Stimulated activated memory B cell treated with anti-CD40 and anti-IgM and Interleukin-4, amounts not matched to agents 10 μg/mL and 1 μg/mL and 100 μg/mL, for 72 hours (primary cell): ENCODE measurements at regions not wholly inside any gene's neighbourhood (a gene's known extent, or its start where the extent isn't known, plus 50 kb on each side); places are given as distances from the start of the nearest gene placed in this dataset.

Source experiments
- ATAC-seq: fragments of 150-1000 bp; cut with Tn5 transposase; 2 replicates; pipeline ENCODE4 v1.10.0; 2021
- H3K27ac Mint-ChIP-seq: one replicate; pipeline ENCODE4 v1.8.0; 2022; ENCODE audit warnings: mild to moderate bottlenecking, mixed read lengths
- H3K27me3 Mint-ChIP-seq: one replicate; pipeline ENCODE4 v1.8.0; 2022; ENCODE audit warnings: mixed read lengths
- H3K36me3 Mint-ChIP-seq: one replicate; pipeline ENCODE4 v1.8.0; 2022; ENCODE audit warnings: mixed read lengths
- H3K4me1 Mint-ChIP-seq: one replicate; pipeline ENCODE4 v1.8.0; 2022; ENCODE audit warnings: mixed read lengths
- H3K4me3 Mint-ChIP-seq: one replicate; pipeline ENCODE4 v1.8.0; 2022; ENCODE audit warnings: mild to moderate bottlenecking, moderate library complexity, mixed read lengths
- H3K9me3 Mint-ChIP-seq: one replicate; pipeline ENCODE4 v1.8.0; 2022; ENCODE audit warnings: mixed read lengths

GRCh38 chr10:3914733-3915132 lies 129.7 kb upstream of the KLF6 start:
- Mint-ChIP-seq H3K4me1 (peaks cover 7% of the 10 kb centered on the region), H3K27ac (peak overlapping the region; percentile 8), H3K36me3 (no peaks in the 10 kb centered on the region), H3K27me3 (no peaks in the 10 kb centered on the region), H3K4me3 (no peak overlapping the region), H3K9me3 (no peaks in the 10 kb centered on the region)
- no peak for ATAC-seq

- Mint-ChIP-seq H3K4me3 (no peak overlapping the region), H3K9me3 (no peaks in the 10 kb centered on the region), H3K27me3 (no peaks in the 10 kb centered on the region), H3K4me1 (peaks cover 7% of the 10 kb centered on the region), H3K36me3 (no peaks in the 10 kb centered on the region), H3K27ac (peak overlapping the region; percentile 14)
- ATAC-seq, result no peak
Observed at GRCh38 chr10:3911713-3912442, 126.9 kb upstream of the KLF6 start.

GRCh38 chr10:3911241-3911640 lies 126.2 kb upstream of the KLF6 start:
- H3K36me3 Mint-ChIP-seq, result no peaks in the 10 kb centered on the region
- H3K27ac Mint-ChIP-seq, result peak overlapping the region; percentile 14
- no peaks in the 10 kb centered on the region for H3K9me3 Mint-ChIP-seq
- peaks cover 7% of the 10 kb centered on the region for H3K4me1 Mint-ChIP-seq
- H3K4me3 Mint-ChIP-seq, result no peak overlapping the region
- ATAC-seq, result no peak
- H3K27me3 Mint-ChIP-seq, result no peaks in the 10 kb centered on the region

DNA sequence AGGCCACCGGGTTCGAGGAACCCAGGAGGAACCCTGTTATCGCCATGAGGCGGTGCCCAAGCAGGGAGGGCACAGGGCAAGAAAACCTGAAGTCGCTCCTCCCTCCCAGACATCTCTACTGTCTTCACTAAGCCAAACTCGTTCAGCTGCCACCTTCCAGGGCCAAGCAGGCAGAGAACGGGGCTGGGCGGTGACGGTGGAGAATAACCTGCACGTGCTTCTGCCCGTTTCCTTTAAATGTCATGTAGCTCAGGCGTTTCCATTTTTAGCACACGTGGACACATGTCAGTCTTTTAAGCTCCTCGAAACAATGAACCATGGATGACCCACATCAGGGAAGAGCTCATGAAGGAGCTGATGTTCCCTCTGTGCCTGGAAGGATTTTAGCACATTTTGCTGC lies 124.3 kb upstream of the KLF6 start:
- H3K36me3 Mint-ChIP-seq, result peaks cover 6% of the 10 kb centered on the region
- no peak for ATAC-seq
- peaks cover 14% of the 10 kb centered on the region for H3K4me1 Mint-ChIP-seq
- no peaks in the 10 kb centered on the region for H3K9me3 Mint-ChIP-seq
- H3K27ac Mint-ChIP-seq, result no peak overlapping the region
- no peaks in the 10 kb centered on the region for H3K27me3 Mint-ChIP-seq
- H3K4me3 Mint-ChIP-seq, result no peak overlapping the region

DNA sequence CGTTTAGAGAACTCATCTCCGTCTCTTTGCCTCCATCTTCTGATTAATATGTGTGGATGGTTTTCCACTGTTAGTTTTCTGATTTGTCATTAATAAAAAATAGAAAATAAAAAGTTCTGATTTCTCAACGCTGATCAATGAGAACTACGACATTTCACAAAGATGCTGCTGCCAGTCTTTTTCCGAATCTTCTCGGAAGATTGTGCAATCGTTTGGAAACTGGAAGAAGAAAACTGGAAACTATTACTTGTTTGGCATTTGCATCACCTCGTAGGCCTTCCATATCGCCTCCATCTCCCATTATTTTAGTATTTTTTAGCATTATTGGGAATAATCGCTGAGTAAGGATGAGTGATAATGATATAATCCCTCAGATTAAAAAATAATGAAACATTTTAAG lies 123.2 kb upstream of the KLF6 start:
- peaks cover 26% of the 10 kb centered on the region for H3K4me1 Mint-ChIP-seq
- no peaks in the 10 kb centered on the region for H3K27me3 Mint-ChIP-seq
- no peak for ATAC-seq
- H3K4me3 Mint-ChIP-seq, result no peak overlapping the region
- no peak overlapping the region for H3K27ac Mint-ChIP-seq
- peaks cover 11% of the 10 kb centered on the region for H3K36me3 Mint-ChIP-seq
- no peaks in the 10 kb centered on the region for H3K9me3 Mint-ChIP-seq

- peaks cover 32% of the 10 kb centered on the region for H3K4me1 Mint-ChIP-seq
- no peaks in the 10 kb centered on the region for H3K9me3 Mint-ChIP-seq
- no peaks in the 10 kb centered on the region for H3K27me3 Mint-ChIP-seq
- no peak overlapping the region for H3K27ac Mint-ChIP-seq
- H3K4me3 Mint-ChIP-seq, result no peak overlapping the region
- no peak for ATAC-seq
- H3K36me3 Mint-ChIP-seq, result peaks cover 11% of the 10 kb centered on the region
Observed at GRCh38 chr10:3907514-3907913, 122.5 kb upstream of the KLF6 start.

DNA sequence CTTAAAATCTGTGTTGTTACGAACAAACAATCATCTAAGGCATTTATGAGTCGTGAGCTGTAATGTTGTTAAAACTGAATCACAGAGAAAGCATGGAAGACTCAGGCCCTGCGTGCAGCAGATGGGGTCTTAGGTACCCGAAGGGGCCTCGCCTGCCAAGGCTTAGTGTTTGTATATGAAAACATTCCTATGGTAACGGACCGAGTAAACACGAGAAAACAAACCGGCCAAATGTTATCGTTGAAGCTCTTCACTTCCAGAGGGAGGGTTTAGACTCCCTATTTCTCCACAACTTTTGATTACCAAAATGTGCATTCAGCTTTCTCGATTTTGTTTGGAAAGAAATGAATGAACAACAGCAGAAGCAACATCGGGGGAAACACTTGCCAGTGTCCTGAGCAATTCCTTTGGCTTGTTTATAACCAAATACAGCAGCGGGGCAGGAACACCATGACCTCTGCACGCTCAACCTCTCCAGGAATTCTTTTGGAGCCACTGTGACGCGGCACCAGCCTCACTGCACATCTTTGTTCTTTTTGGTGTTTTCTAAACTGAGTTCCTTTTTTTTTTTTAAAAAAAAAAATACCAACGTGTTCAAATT lies 121.6 kb upstream of the KLF6 start:
- Mint-ChIP-seq H3K27me3 (no peaks in the 10 kb centered on the region), H3K4me3 (no peak overlapping the region), H3K9me3 (no peaks in the 10 kb centered on the region), H3K27ac (no peak overlapping the region), H3K36me3 (peaks cover 11% of the 10 kb centered on the region), H3K4me1 (peaks cover 34% of the 10 kb centered on the region)
- ATAC-seq, result no peak

GRCh38 chr10:3904419-3904960 lies 119.5 kb upstream of the KLF6 start:
- Mint-ChIP-seq H3K27me3 (no peaks in the 10 kb centered on the region), H3K27ac (peak overlapping the region; percentile 89), H3K4me1 (peaks cover 45% of the 10 kb centered on the region), H3K9me3 (peaks cover 2% of the 10 kb centered on the region), H3K4me3 (no peak overlapping the region), H3K36me3 (peaks cover 15% of the 10 kb centered on the region)
- no peak for ATAC-seq

GRCh38 chr10:3902809-3903410 lies 117.9 kb upstream of the KLF6 start:
- peaks cover 17% of the 10 kb centered on the region for H3K36me3 Mint-ChIP-seq
- peaks cover 2% of the 10 kb centered on the region for H3K9me3 Mint-ChIP-seq
- H3K27me3 Mint-ChIP-seq, result no peaks in the 10 kb centered on the region
- peaks cover 53% of the 10 kb centered on the region for H3K4me1 Mint-ChIP-seq
- peak; percentile 59 for ATAC-seq
- peak overlapping the region; percentile 89 for H3K27ac Mint-ChIP-seq
- no peak overlapping the region for H3K4me3 Mint-ChIP-seq

DNA sequence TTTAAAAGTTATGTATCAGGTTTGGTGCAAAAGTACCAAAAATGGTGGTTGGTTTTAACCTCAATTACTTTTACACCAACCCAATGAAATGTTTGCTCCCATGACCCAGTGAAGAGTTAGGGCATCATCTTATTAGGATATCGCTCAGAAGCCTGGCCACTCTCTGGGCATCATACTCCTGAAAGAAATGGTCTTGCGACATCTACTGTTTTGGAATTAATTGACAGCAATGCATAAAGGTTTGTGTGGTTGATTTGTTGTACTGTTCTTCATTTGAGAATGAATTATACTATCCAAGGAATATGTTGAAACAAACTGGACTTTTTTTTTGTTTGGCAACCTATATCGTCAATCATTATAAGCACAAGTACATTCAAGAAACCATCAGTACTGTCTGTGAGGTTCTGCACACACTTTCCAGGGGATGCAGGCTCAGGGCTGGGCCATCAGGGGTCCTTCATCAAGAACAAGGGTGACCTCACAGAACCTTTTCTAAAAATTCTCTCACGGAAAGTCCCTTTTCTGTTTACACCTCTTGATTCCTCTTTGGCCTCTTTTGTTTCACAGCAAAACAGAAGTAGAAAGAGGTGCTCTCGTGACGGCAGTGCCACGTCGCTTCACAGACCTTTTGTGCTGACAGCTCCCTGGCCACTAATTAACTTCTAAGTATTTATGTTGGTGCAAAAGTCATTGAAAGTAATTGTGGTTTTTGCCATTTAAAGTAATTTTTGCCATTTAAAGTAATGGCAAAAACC lies 117.2 kb upstream of the KLF6 start:
- Mint-ChIP-seq H3K4me3 (no peak overlapping the region), H3K27ac (peak overlapping the region; percentile 89), H3K9me3 (peaks cover 2% of the 10 kb centered on the region), H3K27me3 (no peaks in the 10 kb centered on the region), H3K4me1 (peaks cover 53% of the 10 kb centered on the region), H3K36me3 (peaks cover 17% of the 10 kb centered on the region)
- peak; percentile 97 for ATAC-seq

DNA sequence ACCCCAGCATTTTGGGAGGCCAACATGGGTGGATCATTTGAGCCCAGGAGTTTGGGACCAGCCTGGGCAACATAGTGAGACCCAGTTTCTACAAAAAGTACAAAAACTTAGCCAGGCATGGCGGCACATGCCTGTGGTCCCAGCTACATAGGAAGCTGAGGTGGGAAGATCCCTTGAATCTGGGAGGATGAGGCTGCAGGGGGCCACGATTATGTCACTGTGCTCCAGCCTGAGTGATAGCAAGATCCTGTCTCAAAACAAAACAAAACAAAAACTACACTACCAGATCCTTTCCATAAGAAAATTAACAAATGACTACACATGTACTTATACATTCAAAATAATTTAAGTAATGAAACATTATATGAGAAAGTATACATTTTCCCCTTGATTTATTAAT lies 116.4 kb upstream of the KLF6 start:
- peaks cover 53% of the 10 kb centered on the region for H3K4me1 Mint-ChIP-seq
- no peaks in the 10 kb centered on the region for H3K27me3 Mint-ChIP-seq
- peaks cover 17% of the 10 kb centered on the region for H3K36me3 Mint-ChIP-seq
- H3K27ac Mint-ChIP-seq, result peak overlapping the region; percentile 89
- H3K4me3 Mint-ChIP-seq, result no peak overlapping the region
- ATAC-seq, result no peak
- H3K9me3 Mint-ChIP-seq, result peaks cover 2% of the 10 kb centered on the region

GRCh38 chr10:3900391-3900790 lies 115.4 kb upstream of the KLF6 start:
- Mint-ChIP-seq H3K4me1 (peaks cover 53% of the 10 kb centered on the region), H3K9me3 (peaks cover 2% of the 10 kb centered on the region), H3K27me3 (no peaks in the 10 kb centered on the region), H3K27ac (peak overlapping the region; percentile 89), H3K36me3 (peaks cover 17% of the 10 kb centered on the region), H3K4me3 (no peak overlapping the region)
- no peak for ATAC-seq

DNA sequence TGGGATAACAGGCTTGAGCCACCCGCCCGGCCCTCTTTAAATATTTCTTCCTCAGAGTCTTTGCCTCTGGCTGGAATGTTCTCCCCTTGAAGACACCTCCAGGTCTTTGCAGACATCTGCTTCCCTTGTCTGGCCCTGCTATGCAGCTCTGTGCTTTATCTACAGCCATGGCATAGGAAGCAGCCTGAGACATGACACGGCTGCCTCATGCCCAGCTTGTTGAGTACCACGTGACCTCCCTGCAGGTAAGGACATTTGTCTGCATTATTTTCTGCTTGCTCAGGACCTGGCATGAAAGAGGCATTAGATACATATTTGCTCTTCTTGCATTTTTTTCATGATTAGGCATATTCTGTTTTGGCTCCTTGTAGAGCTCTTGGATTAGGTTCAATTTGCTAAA lies 113.8 kb upstream of the KLF6 start:
- H3K36me3 Mint-ChIP-seq, result peaks cover 10% of the 10 kb centered on the region
- H3K27me3 Mint-ChIP-seq, result no peaks in the 10 kb centered on the region
- no peak for ATAC-seq
- peak overlapping the region; percentile 94 for H3K27ac Mint-ChIP-seq
- H3K4me1 Mint-ChIP-seq, result peaks cover 55% of the 10 kb centered on the region
- H3K4me3 Mint-ChIP-seq, result no peak overlapping the region
- H3K9me3 Mint-ChIP-seq, result peaks cover 2% of the 10 kb centered on the region

GRCh38 chr10:3897156-3897555 lies 112.1 kb upstream of the KLF6 start:
- Mint-ChIP-seq H3K9me3 (peaks cover 2% of the 10 kb centered on the region), H3K27ac (peak overlapping the region; percentile 90)

GRCh38 chr10:3896161-3896560 lies 111.2 kb upstream of the KLF6 start:
- peaks cover 2% of the 10 kb centered on the region for H3K9me3 Mint-ChIP-seq
- H3K27ac Mint-ChIP-seq, result peak overlapping the region; percentile 90
- peaks cover 6% of the 10 kb centered on the region for H3K36me3 Mint-ChIP-seq
- no peak overlapping the region for H3K4me3 Mint-ChIP-seq
- peaks cover 49% of the 10 kb centered on the region for H3K4me1 Mint-ChIP-seq
- H3K27me3 Mint-ChIP-seq, result no peaks in the 10 kb centered on the region
- ATAC-seq, result no peak

More at GRCh38 chr10:3897156-3897555, 112.1 kb upstream of the KLF6 start:
- Mint-ChIP-seq H3K4me3 (no peak overlapping the region), H3K27me3 (no peaks in the 10 kb centered on the region), H3K4me1 (peaks cover 54% of the 10 kb centered on the region), H3K36me3 (peaks cover 6% of the 10 kb centered on the region)
- ATAC-seq, result no peak
